DMS 273 (cell line): ENCODE measurements at regions not wholly inside any gene's neighbourhood (a gene's known extent, or its start where the extent isn't known, plus 50 kb on each side); places are given as distances from the start of the nearest gene placed in this dataset.
A peak's percentile ranks its signal among the peaks of the same experiment; 100 is the strongest.

Experiments
- DNase-seq: peaks from one replicate; lab custom pipeline; 2025; ENCODE audit not compliant: unreplicated experiment; lab: John Stamatoyannopoulos, UW

DNA sequence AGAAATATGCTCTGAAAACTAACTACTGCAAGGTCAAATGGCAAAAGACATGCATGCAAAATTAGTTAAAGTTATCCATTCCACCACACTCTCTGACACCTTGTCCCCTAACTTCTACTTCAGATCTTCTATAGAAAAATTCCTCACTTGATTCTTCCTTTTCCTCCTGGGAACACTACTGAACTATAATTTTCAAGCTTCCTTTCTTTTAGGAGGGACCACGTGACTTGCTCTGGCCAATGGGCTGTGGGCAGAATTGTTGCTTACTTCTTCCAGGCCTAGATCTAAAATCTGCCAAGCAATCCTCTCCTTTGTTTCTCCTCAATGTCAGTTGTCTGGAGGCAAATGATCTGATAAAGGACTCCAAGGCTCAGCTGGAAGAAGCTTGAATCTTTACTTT lies 441.0 kb downstream of the CDK5RAP2 start:
- no peak for DNase-seq

DNA sequence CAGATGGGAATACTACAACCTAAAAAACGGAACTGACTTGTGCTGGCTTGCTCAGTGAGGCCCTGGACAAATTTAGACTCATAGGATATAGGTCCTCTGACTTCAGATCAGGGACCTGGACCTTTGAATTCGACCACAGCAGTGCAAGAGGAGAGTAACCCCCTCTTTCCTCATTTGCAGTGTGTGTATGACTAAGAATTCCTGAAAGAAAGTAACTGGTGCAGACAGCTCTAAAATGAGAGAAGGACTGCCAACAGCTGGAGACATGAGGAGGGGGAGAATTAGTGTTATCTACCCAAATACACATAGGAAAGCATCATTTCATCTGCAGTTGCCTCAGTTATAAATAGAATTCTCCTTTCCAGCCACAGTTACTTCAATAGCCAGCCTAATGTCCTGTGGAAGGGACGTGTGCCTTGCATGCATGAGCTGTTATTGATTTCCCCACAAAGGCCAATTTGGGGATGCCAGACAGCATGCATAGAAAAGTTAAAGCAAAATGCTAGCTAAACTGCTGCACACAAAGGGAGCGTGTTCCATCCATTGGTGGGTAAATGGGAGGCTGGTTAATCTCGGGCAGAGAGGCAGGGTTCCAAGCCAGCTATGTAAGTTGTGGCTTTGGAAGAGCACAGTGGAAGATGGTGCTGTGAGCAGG lies 442.7 kb downstream of the CDK5RAP2 start:
- peak; percentile 52 for DNase-seq

DNA sequence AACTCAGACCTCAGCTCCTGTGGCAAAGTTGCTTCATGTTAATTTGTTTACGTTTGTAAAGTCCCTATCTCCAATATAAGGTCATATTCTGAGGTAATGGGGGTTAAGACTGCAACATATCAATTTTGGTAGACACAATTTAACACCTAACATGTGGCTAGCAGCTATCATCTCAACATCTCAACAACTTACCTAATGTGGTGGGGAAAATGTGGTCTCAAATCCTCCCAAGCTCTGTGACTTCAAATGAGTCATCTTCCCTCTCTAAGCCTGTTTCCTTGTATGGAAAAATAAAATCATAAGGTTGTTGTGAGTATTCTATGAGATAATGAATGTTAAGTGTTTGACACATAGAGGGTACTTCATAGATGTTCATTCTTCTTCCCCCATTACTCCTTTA lies 443.3 kb downstream of the CDK5RAP2 start:
- no peak for DNase-seq

DNA sequence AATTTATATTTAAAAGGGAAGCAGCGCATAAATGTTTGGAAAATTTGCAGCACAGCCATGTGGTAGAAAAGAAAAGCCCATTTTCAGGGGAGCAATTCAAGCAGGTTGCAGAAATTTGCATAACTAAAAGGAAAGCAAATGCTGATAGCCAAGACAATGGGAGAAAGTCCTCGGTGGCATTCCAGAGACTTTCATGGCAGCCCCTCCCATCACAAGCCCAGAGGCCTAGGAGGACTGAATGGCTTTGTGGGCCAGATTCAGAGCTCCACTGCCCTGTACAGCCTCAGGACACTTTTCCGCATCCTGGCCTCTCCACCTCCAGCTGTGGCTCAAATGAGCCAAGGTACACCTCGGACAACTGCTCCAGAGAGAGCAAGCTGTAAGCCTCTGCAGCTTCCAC lies 462.9 kb downstream of the CDK5RAP2 start:
- DNase-seq = no peak

DNA sequence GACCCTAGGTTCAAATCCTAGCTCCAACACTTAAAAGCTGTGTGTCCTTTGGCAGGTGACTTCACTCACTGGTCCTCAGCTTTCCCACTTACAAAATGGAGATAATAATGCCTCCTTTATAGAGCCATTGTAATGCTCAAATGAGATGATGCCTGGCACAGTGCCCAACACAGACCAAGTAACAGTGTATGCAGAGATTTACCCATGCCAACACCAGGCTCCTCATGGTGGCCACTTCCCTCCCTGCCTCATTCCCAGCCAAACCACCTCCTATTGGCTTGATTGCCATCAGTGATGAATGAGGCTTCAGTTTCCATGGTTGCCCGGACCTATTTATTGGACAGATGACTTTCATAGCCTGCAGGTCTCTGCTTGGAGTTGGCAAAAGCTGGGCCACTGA lies 469.4 kb downstream of the CDK5RAP2 start:
- DNase-seq = peak; percentile 7

DNA sequence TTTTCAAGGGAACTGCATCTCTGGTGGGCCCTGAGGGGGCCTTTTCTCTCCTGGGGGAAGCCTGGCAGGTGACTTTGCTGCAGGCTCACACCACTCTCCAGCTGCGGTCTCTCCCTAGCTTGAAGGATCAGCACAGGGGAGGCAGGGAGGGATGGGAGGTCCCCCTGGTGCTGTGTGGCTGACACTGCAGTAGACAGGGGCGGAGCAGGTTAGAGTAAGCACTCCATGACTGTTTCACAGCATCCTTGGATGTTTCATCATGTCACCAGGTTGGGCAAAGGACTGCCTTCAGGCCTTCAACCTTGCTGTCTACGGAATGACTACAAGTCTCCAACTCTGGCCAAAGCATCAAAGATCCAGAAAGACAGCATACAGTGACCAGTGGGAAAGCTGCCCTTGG lies 470.7 kb downstream of the CDK5RAP2 start:
- DNase-seq = peak; percentile 69

DNA sequence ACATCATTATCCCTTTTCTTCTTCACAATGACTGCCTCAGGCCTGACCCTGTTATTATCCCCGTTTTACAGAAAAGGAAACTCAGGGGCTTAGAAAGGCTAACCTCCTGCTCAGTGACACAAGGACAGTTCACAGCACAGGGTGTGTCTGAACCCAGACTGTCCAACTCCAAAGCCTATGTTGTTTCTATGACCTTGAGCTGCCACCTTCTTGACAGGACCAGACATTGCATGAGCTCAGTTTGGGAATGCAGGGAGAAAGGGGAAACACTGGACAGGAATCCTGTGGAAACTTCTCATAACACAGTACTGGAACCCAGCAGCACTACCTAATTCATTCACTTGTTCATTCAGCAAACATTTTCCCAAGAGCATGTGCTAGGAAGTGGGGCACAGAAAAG lies 472.8 kb downstream of the CDK5RAP2 start:
- DNase-seq = peak; percentile 5

DNA sequence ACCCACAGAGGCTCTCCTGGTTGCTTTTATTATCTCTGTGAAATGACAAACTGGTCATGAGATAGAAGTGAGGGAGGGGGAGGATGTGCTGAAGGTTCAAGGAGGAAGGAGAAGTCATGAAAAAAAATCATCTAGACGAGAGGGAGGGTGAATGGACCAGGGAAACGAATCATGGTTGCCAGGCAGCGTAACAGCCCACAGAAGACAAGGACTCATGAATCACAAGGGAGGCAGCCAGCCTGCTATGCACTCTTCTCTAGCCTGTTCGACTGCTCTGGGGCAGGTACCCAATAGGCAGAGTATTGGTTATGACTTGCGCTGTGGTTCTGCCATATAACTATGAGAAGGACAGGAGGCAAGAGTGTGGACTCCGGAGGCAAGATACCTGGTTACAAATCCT lies 475.2 kb downstream of the CDK5RAP2 start:
- DNase-seq = no peak

DNA sequence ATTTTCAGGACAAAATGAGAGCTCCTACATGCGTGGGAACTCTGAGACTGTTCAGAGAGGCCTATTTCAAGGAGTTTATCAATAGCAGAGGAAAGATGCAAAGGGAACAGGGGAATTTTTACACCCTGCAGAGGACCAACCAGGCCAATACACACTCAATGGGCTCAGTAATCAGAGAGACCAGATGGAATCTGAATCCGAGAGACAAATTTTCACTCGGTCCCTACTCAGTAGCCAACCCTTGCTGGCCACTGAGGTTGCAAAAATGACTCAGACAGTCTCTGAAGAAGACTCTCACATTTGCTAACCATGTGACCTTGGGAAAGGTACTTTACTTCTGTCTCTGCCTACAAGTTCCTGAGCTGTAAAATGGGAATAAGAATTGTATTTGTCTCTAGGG lies 479.4 kb downstream of the CDK5RAP2 start:
- DNase-seq = no peak

DNA sequence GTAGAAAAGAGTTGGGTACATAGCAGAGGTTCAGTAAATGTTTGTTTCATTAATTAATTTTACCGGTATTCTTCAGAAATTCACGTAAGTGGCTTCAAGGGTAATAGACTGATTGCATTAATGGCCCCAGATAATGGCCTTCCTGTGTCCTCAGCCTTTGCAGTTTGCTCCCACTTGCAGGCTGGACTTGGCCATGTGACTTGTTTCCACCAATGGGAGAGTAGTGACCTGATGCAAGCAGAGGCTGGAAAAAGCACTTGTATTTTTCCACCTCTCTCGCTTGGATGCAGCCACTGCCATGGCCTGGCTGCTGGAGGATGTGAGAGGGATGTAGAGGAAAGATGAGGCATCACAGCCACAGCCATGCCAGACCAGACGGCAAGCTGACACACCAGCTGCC lies 480.9 kb downstream of the CDK5RAP2 start:
- DNase-seq = no peak

DNA sequence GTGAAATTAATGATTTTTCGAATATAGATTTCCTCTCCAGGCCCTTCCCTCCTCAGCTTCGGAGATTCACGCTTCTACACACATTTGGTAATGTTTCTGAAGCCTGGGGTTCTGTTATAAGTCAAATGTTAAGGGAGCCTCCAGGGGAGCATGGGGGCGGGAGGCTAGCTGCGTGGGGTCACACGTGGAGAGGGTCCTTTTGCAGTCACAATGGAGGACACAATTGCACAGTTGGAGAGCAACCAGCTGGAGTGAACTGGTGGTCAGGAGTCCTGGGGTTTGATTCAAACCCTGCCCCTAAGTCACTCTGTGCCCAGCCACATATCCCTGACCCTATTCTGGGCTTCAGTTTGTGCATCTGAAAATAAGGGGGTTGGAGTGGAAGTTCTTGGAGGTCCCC lies 481.4 kb downstream of the CDK5RAP2 start:
- DNase-seq = no peak

DNA sequence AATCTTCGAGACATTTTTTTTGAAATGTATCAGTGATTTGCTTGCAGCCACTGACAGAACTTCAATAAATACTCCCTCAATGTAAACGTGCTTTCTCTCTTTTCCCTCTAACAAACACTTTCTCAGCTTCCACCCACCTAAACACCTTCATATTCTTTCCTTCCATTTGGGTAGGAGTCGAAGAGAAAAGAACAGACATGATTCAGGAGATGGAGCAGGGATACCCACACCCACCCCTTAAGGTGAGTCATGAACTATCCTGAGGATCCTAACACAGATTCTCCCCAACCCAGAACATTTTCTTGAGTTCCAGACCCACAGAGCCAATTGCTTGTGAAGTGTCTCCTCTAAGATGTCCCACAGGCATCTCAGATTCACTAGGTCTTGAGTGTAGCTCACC lies 488.8 kb downstream of the CDK5RAP2 start:
- no peak for DNase-seq

DNA sequence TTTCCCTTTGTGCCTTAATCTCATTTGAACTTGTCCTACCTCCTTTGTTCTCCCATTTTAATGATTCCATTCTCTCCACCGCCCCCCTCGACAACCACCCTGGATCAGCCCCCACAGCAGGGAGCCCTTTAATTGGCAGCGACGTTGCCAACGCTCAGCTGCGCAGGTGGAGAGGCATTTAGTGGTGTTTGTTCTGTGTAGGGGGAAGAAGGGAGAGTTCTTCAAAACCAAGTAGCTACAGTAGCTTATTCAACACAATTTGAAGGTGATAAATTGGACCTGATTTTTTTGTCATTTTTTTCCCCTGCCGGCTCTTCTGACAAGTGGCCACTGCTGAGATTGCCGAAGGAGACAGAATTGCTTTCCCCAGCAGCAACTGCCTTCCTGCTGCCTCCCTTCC lies 499.1 kb downstream of the CDK5RAP2 start:
- DNase-seq = peak; percentile 8

DNA sequence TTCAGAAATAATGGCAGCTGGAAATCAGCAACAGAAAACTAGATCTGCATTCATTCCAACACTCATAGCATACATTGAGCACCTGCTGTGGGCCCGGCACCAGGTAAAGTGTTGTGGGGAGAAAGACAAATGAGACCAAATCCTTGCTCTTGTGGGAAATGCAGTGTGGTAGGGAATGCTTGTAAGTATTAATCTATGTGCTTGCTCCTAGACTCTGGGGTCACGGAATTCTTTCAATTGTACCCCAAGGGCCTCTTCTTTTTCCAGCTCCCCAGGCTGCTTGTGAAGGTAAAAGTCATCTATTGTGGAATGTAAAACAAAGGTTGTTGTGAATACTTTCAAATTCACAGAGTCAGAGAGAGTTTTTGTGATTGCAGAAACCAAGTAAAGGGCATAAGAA lies 501.9 kb downstream of the CDK5RAP2 start:
- DNase-seq = no peak

DNA sequence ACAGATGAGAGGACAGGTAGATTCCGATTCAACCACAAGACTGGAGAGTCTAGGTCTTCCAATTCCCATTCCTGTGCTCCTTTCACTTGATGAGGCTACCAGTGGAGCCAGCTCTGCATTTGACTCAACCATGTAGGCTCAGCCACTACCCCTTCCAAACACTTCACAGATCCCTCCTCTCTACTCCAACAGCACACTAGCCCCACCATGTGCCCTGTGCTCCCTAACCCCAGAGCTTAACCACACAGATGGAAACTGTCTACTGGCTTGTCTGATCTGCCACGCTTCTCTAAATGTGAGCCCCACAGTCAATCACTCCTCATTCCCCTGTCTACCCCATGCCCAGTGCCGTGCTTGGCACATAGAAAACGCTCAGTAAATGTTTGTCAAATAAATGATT lies 508.2 kb downstream of the CDK5RAP2 start:
- peak; percentile 21 for DNase-seq

DNA sequence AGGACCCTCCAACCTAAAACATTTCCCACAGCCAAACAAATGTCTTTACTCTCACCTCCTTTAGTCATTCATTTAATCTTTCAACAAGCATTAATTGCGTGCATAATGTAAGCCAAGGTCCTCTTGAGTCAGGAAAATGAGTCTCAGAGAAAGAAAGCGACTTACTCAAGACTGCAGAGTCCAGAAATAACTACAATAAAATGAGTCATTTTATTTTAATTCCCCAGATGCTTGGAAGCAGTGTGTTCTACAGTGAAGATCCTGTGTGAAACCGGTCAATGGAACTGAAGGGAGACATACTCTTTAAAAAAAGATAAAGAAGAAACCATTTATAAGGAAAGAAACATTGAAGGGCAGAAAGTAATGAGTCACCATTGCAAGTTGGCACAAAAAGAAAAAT lies 513.7 kb downstream of the CDK5RAP2 start:
- DNase-seq = no peak

DNA sequence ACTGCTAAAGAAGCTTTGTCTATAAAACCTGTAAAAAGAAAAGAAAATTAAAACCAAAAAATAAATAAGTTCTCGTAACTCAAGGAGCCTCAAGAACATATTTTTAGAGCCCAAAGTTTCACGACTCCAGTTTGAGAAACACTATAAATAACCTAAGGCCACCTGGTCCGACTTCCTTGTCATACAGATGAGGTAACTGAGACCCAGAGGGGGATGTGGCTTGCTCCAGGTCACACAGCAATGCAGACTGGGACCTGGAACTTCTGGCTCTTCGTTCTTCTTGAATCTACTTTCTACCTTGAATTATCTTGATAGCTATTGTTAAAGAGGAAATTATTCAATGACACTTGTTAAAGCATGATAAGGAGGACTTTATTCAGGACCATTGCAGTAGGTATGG lies 514.8 kb downstream of the CDK5RAP2 start:
- no peak for DNase-seq

DNA sequence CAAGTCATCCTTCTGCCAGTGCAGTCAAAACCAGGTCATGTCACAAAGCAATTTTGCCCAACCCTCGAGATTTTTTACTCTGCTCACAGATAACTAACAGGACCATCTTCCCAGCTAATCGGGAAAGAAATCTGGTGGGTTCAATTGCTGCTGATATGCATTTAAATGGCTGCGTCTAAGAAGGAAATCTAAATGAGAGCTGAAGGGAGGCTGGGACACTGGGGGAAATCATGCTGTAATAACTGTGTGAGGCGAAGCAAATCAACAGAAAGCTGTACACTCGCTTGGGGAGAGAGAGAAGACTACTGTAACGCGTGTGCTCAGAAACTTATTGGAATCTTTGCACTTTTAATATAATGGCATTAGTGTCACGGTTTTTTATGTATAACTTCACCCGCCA lies 535.0 kb downstream of the CDK5RAP2 start:
- no peak for DNase-seq

DNA sequence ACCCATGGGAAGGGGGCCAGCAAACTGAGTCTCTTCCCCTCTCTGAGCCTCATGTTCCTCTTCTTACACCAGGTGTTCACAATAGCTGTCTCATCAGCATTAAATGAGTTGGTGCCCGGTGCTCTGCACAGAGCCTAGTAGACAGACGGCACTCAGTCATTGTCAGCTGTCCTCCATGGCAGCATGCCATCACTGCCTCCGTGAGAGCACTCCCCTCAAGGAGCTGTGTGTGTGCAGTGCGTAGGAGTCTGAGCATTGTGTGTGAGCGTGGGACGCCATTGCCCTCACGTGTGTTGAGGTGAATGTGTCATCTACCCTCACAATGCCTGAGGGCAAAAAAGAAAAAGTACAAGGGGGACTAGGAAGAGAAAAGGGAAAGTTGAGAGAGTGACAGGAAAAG lies 536.5 kb downstream of the CDK5RAP2 start:
- DNase-seq = peak; percentile 86

DNA sequence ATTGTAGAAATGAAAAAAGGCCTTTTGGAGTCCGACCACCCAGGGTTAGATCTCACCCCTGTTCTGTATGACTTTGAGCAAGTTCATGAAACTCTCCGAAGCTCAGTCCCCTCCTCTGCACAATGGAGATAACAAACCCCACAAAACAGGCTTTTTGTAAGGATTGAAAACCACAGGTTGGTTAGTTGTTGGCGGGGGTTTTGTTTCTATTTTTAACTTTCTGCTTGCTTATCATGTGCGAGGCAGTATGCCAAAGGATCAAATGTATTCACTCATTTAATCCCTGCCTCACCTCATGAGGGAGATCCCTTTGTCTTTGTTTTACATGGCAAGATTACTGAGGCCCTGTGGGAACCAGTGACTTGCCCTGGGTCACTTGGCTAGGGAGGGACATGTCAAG lies 539.1 kb downstream of the CDK5RAP2 start:
- peak; percentile 13 for DNase-seq

DNA sequence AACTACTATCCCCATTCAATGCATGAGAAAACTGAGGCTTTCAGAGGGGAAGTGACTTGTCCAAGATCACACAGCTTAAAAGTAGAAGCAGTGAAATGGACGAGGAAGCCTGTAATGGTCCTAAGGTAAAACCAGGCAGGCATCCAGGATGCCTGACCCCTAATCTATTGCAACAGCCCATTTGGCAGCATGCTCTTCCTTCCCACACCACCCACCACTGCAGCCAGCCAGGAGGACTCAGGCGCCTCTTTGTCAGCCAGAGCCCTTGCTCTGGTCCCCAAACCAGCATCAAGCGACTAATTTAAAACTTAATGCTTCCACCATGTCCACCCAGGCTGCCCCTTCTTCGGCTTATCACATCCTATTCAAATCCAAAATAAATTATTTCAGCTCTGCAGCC lies 541.6 kb downstream of the CDK5RAP2 start:
- DNase-seq = no peak

DNA sequence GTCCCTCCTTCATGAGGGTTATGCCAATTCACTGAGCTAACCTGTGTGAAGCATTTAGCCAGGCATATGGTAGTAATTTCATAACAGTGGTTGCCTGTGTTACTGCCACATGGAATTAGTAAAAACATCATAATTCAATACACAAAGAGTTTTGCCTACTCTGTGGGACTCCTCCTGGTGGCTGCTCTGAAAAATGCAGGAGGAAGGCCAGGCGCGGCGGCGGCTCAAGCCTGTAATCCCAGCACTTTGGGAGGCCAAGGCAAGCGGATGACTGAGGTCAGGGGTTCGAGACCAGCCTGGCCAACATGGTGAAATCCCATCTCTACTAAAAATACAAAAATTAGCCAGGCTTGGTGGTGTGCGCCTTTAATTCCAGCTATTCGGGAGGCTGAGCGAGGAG lies 547.3 kb downstream of the CDK5RAP2 start:
- peak; percentile 16 for DNase-seq

DNA sequence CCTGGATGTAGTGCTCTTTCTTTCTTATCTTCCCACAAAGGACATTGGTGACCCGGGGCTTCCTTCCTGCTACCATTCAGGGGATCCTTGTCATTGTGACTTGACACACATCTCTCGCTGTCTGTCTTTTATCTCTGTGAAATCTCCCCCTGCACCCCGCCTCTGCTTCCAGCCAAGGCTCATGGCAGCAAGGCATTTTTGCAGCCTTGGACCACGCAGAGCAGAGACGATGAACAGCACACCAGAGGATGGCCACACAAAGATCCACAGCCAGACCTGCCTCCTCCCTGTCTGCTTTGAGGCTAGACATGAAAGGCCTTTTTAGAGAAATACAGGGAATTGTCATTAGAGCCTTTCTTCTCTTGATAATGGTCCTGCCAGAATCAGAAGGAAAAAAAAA lies 549.1 kb downstream of the CDK5RAP2 start:
- no peak for DNase-seq

DNA sequence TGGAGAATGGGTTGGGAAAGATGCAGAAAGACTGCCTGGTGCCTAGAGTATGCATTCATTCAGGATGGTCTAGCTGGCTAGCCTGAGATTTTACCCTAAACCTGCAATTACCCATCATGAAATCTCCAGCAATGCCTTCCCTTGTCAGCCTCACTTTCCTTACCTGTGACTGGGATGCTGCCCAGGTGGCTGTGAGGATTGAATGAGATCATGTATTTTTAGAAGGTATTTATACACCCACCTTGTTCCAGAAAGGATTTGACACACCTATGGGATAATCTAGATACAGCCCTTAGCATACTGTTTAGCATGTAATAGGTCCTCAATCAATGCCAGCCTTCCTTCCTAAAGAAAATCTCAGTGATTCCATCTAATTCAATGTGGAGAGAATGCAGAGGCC lies 561.4 kb downstream of the CDK5RAP2 start:
- no peak for DNase-seq
